NCI-H2029 treated with DMSO at 0.1 percent for 48 hours (cell line): ENCODE measurements at regions not wholly inside any gene's neighbourhood (a gene's known extent, or its start where the extent isn't known, plus 50 kb on each side); places are given as distances from the start of the nearest gene placed in this dataset.
"Not testable (repeated sequence)": the region's sequence is repeated elsewhere in the genome, so short reads cannot be mapped to it uniquely, and the experiment has no call there.

Experiments
- DNase-seq: peaks from one replicate; lab custom pipeline; 2025; lab: John Stamatoyannopoulos, UW

- no peak for DNase-seq
These were observed 98.5 kb upstream of the PNPLA4 start for GRCh38 chrX:8025705-8026104.

- DNase-seq = no peak
These were observed 91.7 kb upstream of the PNPLA4 start for GRCh38 chrX:8018934-8019333.

GRCh38 chrX:8010105-8010504, 82.9 kb upstream of the PNPLA4 start:
- DNase-seq = no peak

GRCh38 chrX:8005678-8006347, 78.6 kb upstream of the PNPLA4 start:
- DNase-seq = no peak

GRCh38 chrX:8003147-8003883, 76.1 kb upstream of the PNPLA4 start:
- DNase-seq = no peak

- DNase-seq = no peak
These were observed 69.6 kb upstream of the PNPLA4 start for GRCh38 chrX:7996851-7997250.

GRCh38 chrX:7996414-7996813, 69.2 kb upstream of the PNPLA4 start:
- no peak for DNase-seq

GRCh38 chrX:7993873-7994272, 66.7 kb upstream of the PNPLA4 start:
- no peak for DNase-seq

- DNase-seq = not testable (repeated sequence)
These were observed 61.0 kb upstream of the PNPLA4 start for GRCh38 chrX:7988013-7988759.

GRCh38 chrX:7987160-7988012, 60.2 kb upstream of the PNPLA4 start:
- no peak for DNase-seq

- not testable (repeated sequence) for DNase-seq
These were observed 59.5 kb upstream of the PNPLA4 start for GRCh38 chrX:7986738-7987137.

- DNase-seq = no peak
These were observed 58.4 kb upstream of the PNPLA4 start for GRCh38 chrX:7985568-7985967.

GRCh38 chrX:7983581-7983980, 56.4 kb upstream of the PNPLA4 start:
- DNase-seq = no peak
